DOHH2 (cell line): ENCODE measurements at regions not wholly inside any gene's neighbourhood (a gene's known extent, or its start where the extent isn't known, plus 50 kb on each side); places are given as distances from the start of the nearest gene placed in this dataset.

Source experiments
- CTCF ChIP-seq: fragments of 200-600 bp; sonication (generic); IDR thresholded peaks from one replicate; pipeline ENCODE4 v1.5.1; 2014; ENCODE audit warnings: antibody characterized with exemption, mild to moderate bottlenecking, low read depth, low read length; ENCODE audit not compliant: poor library complexity, severe bottlenecking
- EZH2phosphoT487 ChIP-seq: fragments of 200-600 bp; sonication (generic); IDR thresholded peaks from 2 replicates; pipeline ENCODE4 v1.6.1; 2017; ENCODE audit warnings: borderline replicate concordance, mild to moderate bottlenecking, antibody characterized with exemption, low read length, moderate library complexity, mixed read lengths

GRCh38 chr17:70022175-70022574 is 52.9 kb upstream of the KCNJ16 start:
- TF ChIP-seq CTCF (no peak), EZH2phosphoT487 (no peak)
